WI38 (cell line): ENCODE measurements at regions not wholly inside any gene's neighbourhood (a gene's known extent, or its start where the extent isn't known, plus 50 kb on each side); places are given as distances from the start of the nearest gene placed in this dataset.

Experiments used
- H3K4me3 ChIP-seq: 2 replicates; pipeline ENCODE4 v1.5.1; 2011; ENCODE audit warnings: low read depth, mild to moderate bottlenecking, control low read depth, low read length
- CTCF ChIP-seq: IDR thresholded peaks from 2 replicates; pipeline ENCODE4 v1.5.1; 2012; ENCODE audit warnings: low read depth, mild to moderate bottlenecking, control low read depth, low read length

- TF ChIP-seq CTCF = no peak
- no peak overlapping the region for H3K4me3 ChIP-seq
Observed at GRCh38 chr22:47283616-47284270, 521.3 kb downstream of the TBC1D22A start.

GRCh38 chr22:47282851-47283250 is 520.4 kb downstream of the TBC1D22A start:
- TF ChIP-seq CTCF = no peak
- no peak overlapping the region for H3K4me3 ChIP-seq

GRCh38 chr22:47282366-47282765 is 519.9 kb downstream of the TBC1D22A start:
- no peak overlapping the region for H3K4me3 ChIP-seq
- TF ChIP-seq CTCF = no peak

- no peak overlapping the region for H3K4me3 ChIP-seq
- no peak for TF ChIP-seq CTCF
Observed at GRCh38 chr22:47281126-47282106, 519.0 kb downstream of the TBC1D22A start.

- TF ChIP-seq CTCF = no peak
- H3K4me3 ChIP-seq = no peak overlapping the region
Observed at GRCh38 chr22:47280301-47280700, 517.9 kb downstream of the TBC1D22A start.

GRCh38 chr22:47279746-47280145 is 517.3 kb downstream of the TBC1D22A start:
- TF ChIP-seq CTCF = no peak
- no peak overlapping the region for H3K4me3 ChIP-seq

- H3K4me3 ChIP-seq = no peak overlapping the region
- TF ChIP-seq CTCF = no peak
Observed at GRCh38 chr22:47279337-47279736, 516.9 kb downstream of the TBC1D22A start.
